CD4-positive, CD25-positive, alpha-beta regulatory T cell (primary cell): ENCODE measurements at regions not wholly inside any gene's neighbourhood (a gene's known extent, or its start where the extent isn't known, plus 50 kb on each side); places are given as distances from the start of the nearest gene placed in this dataset.

Experiments used
- ATAC-seq, 2 donors: fragments of 150-1000 bp; cut with Tn5 transposase; one replicate each; pipeline ENCODE4 v1.10.0; 2021; ENCODE audit warnings: low read depth in 2 of 2, moderate number of reproducible peaks in 2 of 2, moderate library complexity in 1 of 2
- DNase-seq, 3 donors: peaks; one replicate each; pipeline versions ENCODE4 v3.0.0 to v3.0.0-alpha.2; 2012 to 2022; ENCODE audit warnings: mixed read lengths in 1 of 3
- H3K27ac ChIP-seq: one replicate; pipeline ENCODE4 v1.7.0; 2013; ENCODE audit warnings: mild to moderate bottlenecking, low read length; ENCODE audit not compliant: insufficient read depth, poor library complexity, severe bottlenecking
- H3K27me3 ChIP-seq: one replicate; pipeline ENCODE4 v1.7.0; 2013; ENCODE audit warnings: low read length; ENCODE audit not compliant: control insufficient read depth, insufficient read depth
- H3K36me3 ChIP-seq: one replicate; pipeline ENCODE4 v1.7.0; 2013; ENCODE audit warnings: mild to moderate bottlenecking, low read length, moderate library complexity; ENCODE audit not compliant: control insufficient read depth, insufficient read depth
- H3K4me1 ChIP-seq: 2 replicates; pipeline ENCODE4 v1.7.0; 2013; ENCODE audit warnings: mild to moderate bottlenecking, low read length; ENCODE audit not compliant: insufficient read depth, control insufficient read depth, poor library complexity, severe bottlenecking
- H3K4me3 ChIP-seq: one replicate; pipeline ENCODE4 v1.7.0; 2013; ENCODE audit warnings: low read depth, mild to moderate bottlenecking, low read length, moderate library complexity
- H3K9me3 ChIP-seq, 2 experiments: 1 replicate in 1 of 2; 2 replicates in 1 of 2; pipeline ENCODE4 v1.7.0; 2013; ENCODE audit warnings: low read length in 2 of 2, mild to moderate bottlenecking in 1 of 2, moderate library complexity in 1 of 2; ENCODE audit not compliant: control insufficient read depth in 2 of 2
- H3K27ac Mint-ChIP-seq, 3 donors: one replicate each; pipeline ENCODE4 v1.8.0; 2020 to 2022; ENCODE audit warnings: mild to moderate bottlenecking in 3 of 3, mixed read lengths in 3 of 3, moderate library complexity in 2 of 3
- H3K27me3 Mint-ChIP-seq: one replicate; pipeline ENCODE4 v1.8.0; 2022; ENCODE audit warnings: mild to moderate bottlenecking, mixed read lengths
- H3K36me3 Mint-ChIP-seq: one replicate; pipeline ENCODE4 v1.8.0; 2020; ENCODE audit warnings: mixed read lengths
- H3K4me1 Mint-ChIP-seq, 4 donors: one replicate each; pipeline ENCODE4 v1.8.0; 2020 to 2022; ENCODE audit warnings: mixed read lengths in 4 of 4, mild to moderate bottlenecking in 1 of 4
- H3K4me3 Mint-ChIP-seq, 4 donors: one replicate each; pipeline ENCODE4 v1.8.0; 2020 to 2022; ENCODE audit warnings: mild to moderate bottlenecking in 4 of 4, mixed read lengths in 4 of 4, moderate library complexity in 3 of 4
- H3K9me3 Mint-ChIP-seq, 7 donors: one replicate each; pipeline ENCODE4 v1.8.0; 2020 to 2022; ENCODE audit warnings: mixed read lengths in 7 of 7, mild to moderate bottlenecking in 3 of 7, moderate library complexity in 2 of 7

DNA sequence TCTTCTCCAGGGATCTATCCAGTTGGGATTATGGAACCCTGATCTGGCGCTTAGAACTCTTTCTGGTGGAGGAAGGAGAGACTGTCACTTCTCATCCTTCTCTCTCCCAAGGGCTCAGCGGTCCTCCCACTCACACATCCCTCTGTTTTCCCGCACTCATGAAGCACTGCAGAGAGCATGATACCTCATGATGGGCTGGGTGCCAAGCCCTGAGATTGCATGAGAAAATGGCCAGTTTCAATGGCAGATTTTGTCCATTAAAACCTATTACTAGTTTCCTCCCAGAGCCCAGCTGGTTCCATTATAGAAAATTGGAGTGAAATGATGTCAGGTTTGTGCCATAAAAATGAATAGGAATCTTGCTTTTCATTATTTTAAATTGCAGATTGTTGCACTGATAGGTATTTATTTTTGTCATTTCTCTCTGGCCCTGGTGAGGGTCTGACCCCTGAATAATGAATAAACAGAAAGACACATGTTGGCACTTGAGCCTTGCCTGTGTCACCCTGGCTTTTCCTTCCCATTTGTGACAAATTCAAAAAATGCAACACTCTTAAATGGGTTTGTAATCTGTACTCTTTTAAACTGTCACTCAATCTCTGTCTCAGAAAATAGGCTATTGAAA is 1151.1 kb downstream of the TYW1 start:
- H3K36me3 Mint-ChIP-seq: no peaks in the 10 kb centered on the region
- H3K9me3 ChIP-seq: peaks cover 0 to 19% of the 10 kb centered on the region in 2 experiments
- no peaks in the 10 kb centered on the region for H3K27me3 Mint-ChIP-seq
- H3K9me3 Mint-ChIP-seq: peaks cover 3 to 40% (median 7%) of the 10 kb centered on the region in 7 donors
- no peaks in the 10 kb centered on the region for H3K27me3 ChIP-seq
- H3K27ac ChIP-seq: no peak overlapping the region
- H3K4me1 ChIP-seq: no peaks in the 10 kb centered on the region
- no peaks in the 10 kb centered on the region for H3K4me1 Mint-ChIP-seq
- ATAC-seq: no peak
- H3K4me3 ChIP-seq: no peak overlapping the region
- H3K4me3 Mint-ChIP-seq: no peak overlapping the region
- no peak for DNase-seq
- no peaks in the 10 kb centered on the region for H3K36me3 ChIP-seq
- H3K27ac Mint-ChIP-seq: no peak overlapping the region

DNA sequence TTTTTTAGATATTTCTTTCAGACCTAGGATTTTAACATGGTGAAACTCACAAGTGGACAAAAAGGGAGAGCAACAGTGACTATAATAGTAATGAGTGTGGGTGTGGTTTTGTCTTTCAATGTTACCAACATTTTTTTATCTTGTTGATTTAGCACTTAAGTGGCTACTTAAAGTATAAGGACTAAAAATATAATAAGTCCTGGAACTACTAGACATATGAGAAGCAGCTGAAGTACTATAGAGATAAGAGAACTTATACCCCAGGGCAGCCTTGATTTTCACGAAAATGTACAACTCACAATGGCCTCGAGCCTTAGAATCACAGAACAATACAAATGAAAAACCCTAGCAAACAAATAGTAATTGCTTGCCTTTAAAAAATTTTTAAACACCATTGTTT is 1151.8 kb downstream of the TYW1 start:
- H3K4me1 ChIP-seq: no peaks in the 10 kb centered on the region
- H3K27me3 Mint-ChIP-seq: no peaks in the 10 kb centered on the region
- no peaks in the 10 kb centered on the region for H3K27me3 ChIP-seq
- H3K4me3 Mint-ChIP-seq: no peak overlapping the region
- no peak for DNase-seq
- ATAC-seq: no peak
- H3K27ac Mint-ChIP-seq: no peak overlapping the region
- no peak overlapping the region for H3K27ac ChIP-seq
- H3K9me3 ChIP-seq: peaks cover 0 to 14% of the 10 kb centered on the region in 2 experiments
- H3K36me3 ChIP-seq: no peaks in the 10 kb centered on the region
- no peaks in the 10 kb centered on the region for H3K36me3 Mint-ChIP-seq
- H3K9me3 Mint-ChIP-seq: peaks cover 2 to 36% (median 7%) of the 10 kb centered on the region in 7 donors
- no peaks in the 10 kb centered on the region for H3K4me1 Mint-ChIP-seq
- H3K4me3 ChIP-seq: no peak overlapping the region

DNA sequence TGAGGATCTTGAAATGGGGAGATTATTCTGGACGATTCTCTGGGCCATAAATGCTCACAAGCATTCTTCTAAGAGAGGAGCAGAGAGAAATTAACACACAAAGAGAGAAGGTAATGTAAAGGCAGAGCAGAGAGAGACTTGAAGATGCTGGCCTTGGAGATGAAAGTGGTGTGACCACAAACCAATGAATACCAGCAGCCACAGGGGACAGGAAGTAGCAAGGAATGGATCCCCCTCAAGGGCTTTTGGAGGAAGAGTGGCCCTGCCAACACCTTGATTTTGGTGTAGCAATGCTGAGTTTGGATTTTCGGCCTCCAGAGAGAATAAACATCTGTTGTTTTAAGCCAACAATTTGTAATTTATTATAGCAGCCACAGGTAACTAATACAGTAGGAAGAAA is 1155.6 kb downstream of the TYW1 start:
- Mint-ChIP-seq H3K4me1 (no peaks in the 10 kb centered on the region), H3K36me3 (no peaks in the 10 kb centered on the region), H3K27ac (no peak overlapping the region), H3K27me3 (no peaks in the 10 kb centered on the region), H3K9me3 (peaks cover 0 to 28% (median 7%) of the 10 kb centered on the region in 7 donors), H3K4me3 (no peak overlapping the region)
- no peaks in the 10 kb centered on the region for H3K27me3 ChIP-seq
- DNase-seq (no peak), ATAC-seq (no peak)
- no peak overlapping the region for H3K27ac ChIP-seq
- H3K9me3 ChIP-seq: no peaks in the 10 kb centered on the region
- no peak overlapping the region for H3K4me3 ChIP-seq
- no peaks in the 10 kb centered on the region for H3K4me1 ChIP-seq
- no peaks in the 10 kb centered on the region for H3K36me3 ChIP-seq

DNA sequence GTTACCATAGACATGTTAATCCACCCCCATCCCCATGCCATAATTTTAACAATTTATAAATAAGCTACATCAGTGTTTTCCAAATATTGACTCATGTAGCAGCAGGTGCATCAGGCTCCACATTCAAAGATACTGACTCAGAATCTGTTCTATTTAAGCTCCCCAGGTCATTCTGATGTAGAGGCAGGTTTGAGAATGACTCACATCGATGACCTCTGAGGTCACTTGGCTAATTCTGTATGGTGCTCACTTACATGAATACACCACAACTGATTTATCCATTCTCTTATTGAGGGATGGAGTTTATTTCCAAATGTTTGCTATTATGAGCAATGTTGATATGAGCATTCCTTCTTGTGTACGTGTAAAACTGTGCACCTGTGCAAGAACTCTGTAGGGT is 1159.0 kb downstream of the TYW1 start:
- H3K4me1 Mint-ChIP-seq: no peaks in the 10 kb centered on the region
- ATAC-seq (no peak), DNase-seq (no peak)
- Histone ChIP-seq H3K9me3 (no peaks in the 10 kb centered on the region), H3K27me3 (no peaks in the 10 kb centered on the region), H3K4me1 (no peaks in the 10 kb centered on the region), H3K27ac (no peak overlapping the region), H3K4me3 (no peak overlapping the region), H3K36me3 (no peaks in the 10 kb centered on the region)
- H3K4me3 Mint-ChIP-seq: no peak overlapping the region
- H3K27ac Mint-ChIP-seq: no peak overlapping the region
- H3K36me3 Mint-ChIP-seq: no peaks in the 10 kb centered on the region
- no peaks in the 10 kb centered on the region for H3K27me3 Mint-ChIP-seq
- H3K9me3 Mint-ChIP-seq: peaks cover 0 to 30% (median 10%) of the 10 kb centered on the region in 7 donors

DNA sequence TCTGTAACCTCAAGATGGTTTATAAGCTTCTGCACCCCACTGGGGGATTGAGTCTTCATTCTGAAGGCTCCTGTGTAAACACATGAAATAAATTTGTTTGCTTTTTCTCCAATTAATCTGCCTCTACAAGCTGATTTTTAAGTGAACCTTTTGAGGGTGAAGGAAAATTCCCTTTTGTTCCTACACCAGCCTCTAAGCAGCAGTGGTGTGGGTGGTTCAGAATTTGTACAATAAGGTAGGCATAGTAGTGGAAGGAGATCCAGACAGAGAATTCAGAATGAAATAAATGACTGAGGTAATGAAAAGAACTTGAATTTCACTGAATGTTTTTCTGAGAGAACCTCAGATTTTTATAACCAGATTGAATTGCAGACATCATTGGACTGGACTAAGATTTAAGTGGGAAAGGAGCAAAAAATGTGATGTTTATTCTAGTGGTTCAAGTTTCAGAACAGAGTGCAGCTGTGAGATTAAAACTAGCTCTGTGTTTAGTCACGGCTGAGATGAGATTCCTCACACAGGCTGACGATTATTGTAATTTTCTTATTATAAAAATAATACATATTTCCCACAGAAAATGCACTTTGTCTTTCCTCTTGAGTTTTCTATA is 1162.2 kb downstream of the TYW1 start:
- no peak overlapping the region for H3K27ac ChIP-seq
- no peaks in the 10 kb centered on the region for H3K4me1 Mint-ChIP-seq
- H3K36me3 ChIP-seq: no peaks in the 10 kb centered on the region
- no peaks in the 10 kb centered on the region for H3K27me3 ChIP-seq
- H3K27ac Mint-ChIP-seq: no peak overlapping the region
- no peaks in the 10 kb centered on the region for H3K9me3 ChIP-seq
- H3K4me3 ChIP-seq: no peak overlapping the region
- H3K4me3 Mint-ChIP-seq: no peak overlapping the region
- H3K27me3 Mint-ChIP-seq: no peaks in the 10 kb centered on the region
- DNase-seq (no peak), ATAC-seq (no peak)
- H3K9me3 Mint-ChIP-seq: peaks cover 0 to 20% (median 8%) of the 10 kb centered on the region in 7 donors
- H3K4me1 ChIP-seq: no peaks in the 10 kb centered on the region
- H3K36me3 Mint-ChIP-seq: no peaks in the 10 kb centered on the region

DNA sequence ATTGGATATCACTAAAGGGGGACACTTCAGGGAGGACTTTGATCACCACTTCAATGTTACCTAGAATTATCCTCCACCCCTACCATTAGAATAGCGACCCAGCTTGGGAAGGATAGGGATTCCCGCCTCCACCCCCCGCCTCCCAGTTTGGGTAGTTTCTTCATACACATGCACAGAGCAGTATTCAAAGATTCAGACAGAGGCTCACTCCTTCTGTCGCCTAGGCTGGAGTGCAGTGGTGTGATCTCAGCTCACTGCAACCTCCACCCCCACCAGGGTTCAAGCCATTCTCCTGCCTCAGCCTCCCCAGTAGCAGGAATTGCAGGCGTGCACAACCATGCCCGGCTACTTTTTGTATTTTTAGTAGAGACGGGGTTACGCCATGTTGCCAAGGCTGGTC is 1166.1 kb downstream of the TYW1 start:
- Histone ChIP-seq H3K27me3 (no peaks in the 10 kb centered on the region), H3K9me3 (peaks cover 0 to 3% of the 10 kb centered on the region in 2 experiments), H3K4me1 (no peaks in the 10 kb centered on the region), H3K27ac (no peak overlapping the region), H3K36me3 (no peaks in the 10 kb centered on the region), H3K4me3 (no peak overlapping the region)
- Mint-ChIP-seq H3K4me1 (no peaks in the 10 kb centered on the region), H3K27me3 (no peaks in the 10 kb centered on the region), H3K4me3 (no peak overlapping the region), H3K36me3 (no peaks in the 10 kb centered on the region), H3K9me3 (peaks cover 4 to 19% (median 10%) of the 10 kb centered on the region in 7 donors), H3K27ac (no peak overlapping the region)
- ATAC-seq: no peak
- DNase-seq: no peak

DNA sequence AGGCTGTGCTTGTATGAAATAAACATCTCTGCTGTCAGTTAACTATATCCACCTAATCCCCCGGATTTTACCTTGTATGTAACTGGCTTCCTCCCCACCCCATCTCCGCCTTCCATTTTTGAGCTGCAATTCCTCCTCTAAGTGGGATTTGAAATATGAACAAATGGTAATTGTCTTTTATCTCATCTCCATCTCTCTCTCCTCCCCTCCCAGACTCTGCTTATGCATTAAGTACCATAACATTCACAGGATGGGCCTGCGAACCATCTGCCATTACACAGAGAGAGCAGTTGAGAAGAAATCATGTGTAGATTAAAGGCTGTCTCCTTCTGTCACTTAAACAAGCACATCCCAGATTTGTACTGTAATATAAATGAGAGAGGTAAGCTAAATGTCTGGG is 1169.9 kb downstream of the TYW1 start:
- Mint-ChIP-seq H3K4me3 (no peak overlapping the region), H3K4me1 (no peaks in the 10 kb centered on the region), H3K27ac (no peak overlapping the region), H3K27me3 (no peaks in the 10 kb centered on the region), H3K36me3 (no peaks in the 10 kb centered on the region), H3K9me3 (peaks cover 0 to 14% (median 7%) of the 10 kb centered on the region in 7 donors)
- H3K9me3 ChIP-seq: peaks cover 0 to 9% of the 10 kb centered on the region in 2 experiments
- H3K4me3 ChIP-seq: no peak overlapping the region
- H3K36me3 ChIP-seq: no peaks in the 10 kb centered on the region
- DNase-seq (no peak), ATAC-seq (no peak)
- no peaks in the 10 kb centered on the region for H3K4me1 ChIP-seq
- H3K27ac ChIP-seq: no peak overlapping the region
- H3K27me3 ChIP-seq: no peaks in the 10 kb centered on the region

DNA sequence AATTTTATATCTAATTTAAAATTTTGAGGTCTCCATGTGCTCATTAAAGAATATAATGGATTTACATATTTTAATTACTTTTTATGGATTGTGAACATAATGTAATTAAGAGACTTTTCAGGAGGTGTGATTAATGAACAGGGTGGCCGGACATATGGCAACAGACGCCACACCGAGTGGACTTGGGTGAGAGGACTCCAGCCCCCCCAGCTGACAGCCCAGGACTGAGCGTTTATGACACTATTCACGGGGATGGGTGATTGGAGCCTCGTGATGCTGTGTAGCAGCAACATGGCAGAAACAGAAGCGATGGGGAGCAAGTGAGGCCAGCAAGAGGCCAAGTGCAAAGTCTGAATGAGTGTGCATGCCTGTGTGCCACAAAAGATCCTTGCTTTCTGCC is 1176.9 kb downstream of the TYW1 start:
- no peaks in the 10 kb centered on the region for H3K27me3 ChIP-seq
- Mint-ChIP-seq H3K27ac (no peak overlapping the region), H3K27me3 (no peaks in the 10 kb centered on the region), H3K9me3 (peaks cover 0 to 30% (median 7%) of the 10 kb centered on the region in 7 donors), H3K4me3 (no peak overlapping the region), H3K4me1 (no peaks in the 10 kb centered on the region), H3K36me3 (no peaks in the 10 kb centered on the region)
- H3K4me3 ChIP-seq: no peak overlapping the region
- no peak for DNase-seq
- no peaks in the 10 kb centered on the region for H3K4me1 ChIP-seq
- no peak overlapping the region for H3K27ac ChIP-seq
- no peaks in the 10 kb centered on the region for H3K36me3 ChIP-seq
- peaks cover 0 to 5% of the 10 kb centered on the region in 2 experiments for H3K9me3 ChIP-seq
- ATAC-seq: no peak
